SK-N-SH (cell line): ENCODE measurements at regions not wholly inside any gene's neighbourhood (a gene's known extent, or its start where the extent isn't known, plus 50 kb on each side); places are given as distances from the start of the nearest gene placed in this dataset.

Source experiments
- CTCF ChIA-PET: fragments of 300-600, 350-600 bp; formaldehyde crosslinking; extraction: SDS; loops from one replicate; lab custom pipeline; 2021; lab: Yijun Ruan, JAX
- POLR2A ChIA-PET: fragments of 350-600 bp; sonication (Branson Sonifier 250); formaldehyde crosslinking; extraction: SDS; loops from one replicate; lab custom pipeline; 2020; ENCODE audit warnings: antibody characterized with exemption, inconsistent platforms; lab: Yijun Ruan, JAX
- DNase-seq: peaks from one replicate; pipeline ENCODE4 v3.0.0; 2012
- H2AFZ ChIP-seq: fragments of 200-600 bp; sonication (generic); 2 replicates; pipeline ENCODE4 v1.8.1; 2016; ENCODE audit warnings: antibody characterized with exemption, mild to moderate bottlenecking, low read depth
- H3F3A ChIP-seq: fragments of 200-600 bp; sonication (generic); replicated peaks from 2 replicates; pipeline ENCODE3; 2016; ENCODE audit warnings: antibody characterized with exemption, mild to moderate bottlenecking; ENCODE audit not compliant: insufficient read depth
- H3K27ac ChIP-seq, 2 experiments: fragments of 200-500 bp in 1 of 2; fragments of 200-600 bp in 1 of 2; sonication (Bioruptor generic) in 1 of 2; sonication (generic), shearing (Covaris generic) in 1 of 2; 2 replicates each; pipeline versions ENCODE4 v1.5.1 to v1.6.1; 2014 to 2016; ENCODE audit warnings: low read depth in 2 of 2, inconsistent platforms in 1 of 2, low read length in 1 of 2, mild to moderate bottlenecking in 1 of 2, mixed read lengths in 1 of 2
- H3K27me3 ChIP-seq: fragments of 200-600 bp; sonication (generic), shearing (Covaris generic); 2 replicates; pipeline ENCODE4 v1.6.1; 2016; ENCODE audit warnings: mixed run types; ENCODE audit not compliant: insufficient read depth
- H3K36me3 ChIP-seq, 2 experiments: fragments of 200-500 bp in 1 of 2; fragments of 200-600 bp in 1 of 2; sonication (Bioruptor generic) in 1 of 2; sonication (generic) in 1 of 2; replicated peaks in 1 of 2; 2 replicates each; pipeline versions ENCODE3 to v1.5.1; 2014 to 2016; ENCODE audit warnings: low read length in 1 of 2, mild to moderate bottlenecking in 1 of 2; ENCODE audit not compliant: insufficient read depth in 2 of 2, control insufficient read depth in 1 of 2
- H3K4me1 ChIP-seq, 2 experiments: fragments of 200-500 bp in 1 of 2; fragments of 200-600 bp in 1 of 2; sonication (Bioruptor generic) in 1 of 2; sonication (generic), shearing (Covaris generic) in 1 of 2; 2 replicates each; pipeline versions ENCODE4 v1.5.1 to v1.6.1; 2014 to 2016; ENCODE audit warnings: low read depth in 1 of 2, low read length in 1 of 2, mixed run types in 1 of 2; ENCODE audit not compliant: insufficient read depth in 2 of 2, control insufficient read depth in 1 of 2
- H3K4me2 ChIP-seq: fragments of 200-600 bp; sonication (generic), shearing (Covaris generic); 2 replicates; pipeline ENCODE4 v1.6.1; 2017; ENCODE audit warnings: mixed run types
- H3K4me3 ChIP-seq, 2 experiments: fragments of 200-500 bp in 1 of 2; fragments of 200-600 bp in 1 of 2; sonication (Bioruptor generic) in 1 of 2; sonication (generic), shearing (Covaris generic) in 1 of 2; 2 replicates each; pipeline versions ENCODE4 v1.5.1 to v1.8.1; 2014 to 2016; ENCODE audit warnings: low read depth in 2 of 2, inconsistent platforms in 1 of 2, low read length in 1 of 2, mild to moderate bottlenecking in 1 of 2, mixed read lengths in 1 of 2, moderate library complexity in 1 of 2
- H3K79me2 ChIP-seq: fragments of 200-600 bp; sonication (generic); 2 replicates; pipeline ENCODE4 v1.8.1; 2017; ENCODE audit warnings: mild to moderate bottlenecking; ENCODE audit not compliant: insufficient read depth
- H3K9ac ChIP-seq: fragments of 200-600 bp; sonication (generic); 2 replicates; pipeline ENCODE4 v1.6.1; 2017; ENCODE audit warnings: mixed run types
- H3K9me2 ChIP-seq: fragments of 200-600 bp; sonication (generic); 2 replicates; pipeline ENCODE4 v1.6.1; 2017; ENCODE audit warnings: mixed run types
- H3K9me3 ChIP-seq: fragments of 200-600 bp; sonication (generic); 2 replicates; pipeline ENCODE4 v1.6.1; 2017; ENCODE audit warnings: mixed run types, mild to moderate bottlenecking, moderate library complexity
- H4K20me1 ChIP-seq: fragments of 200-600 bp; sonication (generic); 2 replicates; pipeline ENCODE4 v1.6.1; 2017; ENCODE audit warnings: mild to moderate bottlenecking, mixed run types; ENCODE audit not compliant: insufficient read depth
- CHD2 ChIP-seq: fragments of 150-350 bp; IDR thresholded peaks from 2 replicates; pipeline ENCODE4 v1.6.1; 2018; ENCODE audit warnings: low read length; ENCODE audit not compliant: partially characterized antibody
- EP300 ChIP-seq, 2 experiments: IDR thresholded peaks; 2 replicates each; pipeline versions ENCODE4 v1.4.0 to v1.6.1; 2012; ENCODE audit warnings: borderline replicate concordance in 1 of 2, low read depth in 1 of 2, low read length in 1 of 2
- FOSL2 ChIP-seq: IDR thresholded peaks from 2 replicates; pipeline ENCODE4 v1.4.0; 2012; ENCODE audit warnings: low read depth, mild to moderate bottlenecking, moderate library complexity, borderline replicate concordance
- FOXJ3 ChIP-seq: sonication (generic); formaldehyde crosslinking; IDR thresholded peaks from 2 replicates; pipeline ENCODE4 v1.5.1; 2020; ENCODE audit warnings: mild to moderate bottlenecking, missing genetic modification reagents
- FOXM1 ChIP-seq: IDR thresholded peaks from 2 replicates; pipeline ENCODE4 v1.4.0; 2012; ENCODE audit warnings: low read depth, mild to moderate bottlenecking
- GABPA ChIP-seq: IDR thresholded peaks from 2 replicates; pipeline ENCODE4 v1.4.0; 2012; ENCODE audit warnings: low read depth, mild to moderate bottlenecking
- GATA2 ChIP-seq: sonication (generic); formaldehyde crosslinking; IDR thresholded peaks from 2 replicates; pipeline ENCODE4 v1.5.0; 2020; ENCODE audit warnings: mild to moderate bottlenecking, missing genetic modification reagents
- MXI1 ChIP-seq: IDR thresholded peaks from 2 replicates; pipeline ENCODE4 v1.6.1; 2012; ENCODE audit warnings: mild to moderate bottlenecking, low read depth, low read length, improper control_type of control experiment
- NFIC ChIP-seq: IDR thresholded peaks from 2 replicates; pipeline ENCODE4 v1.4.0; 2012; ENCODE audit warnings: borderline replicate concordance
- POLR2AphosphoS5 ChIP-seq: IDR thresholded peaks from 2 replicates; pipeline ENCODE4 v1.6.1; 2012; ENCODE audit warnings: low read depth, low read length
- RCOR1 ChIP-seq: fragments of 150-350 bp; IDR thresholded peaks from 2 replicates; pipeline ENCODE4 v1.6.1; 2017; ENCODE audit warnings: antibody characterized with exemption, low read length
- RFX5 ChIP-seq: IDR thresholded peaks from 2 replicates; pipeline ENCODE4 v1.6.1; 2012; ENCODE audit warnings: mild to moderate bottlenecking, improper control_type of control experiment, low read length
- RXRA ChIP-seq: IDR thresholded peaks from 2 replicates; pipeline ENCODE4 v1.4.0; 2012; ENCODE audit warnings: low read depth, mild to moderate bottlenecking, borderline replicate concordance
- SIN3A ChIP-seq: IDR thresholded peaks from 2 replicates; pipeline ENCODE4 v1.6.1; 2012; ENCODE audit warnings: low read depth, mild to moderate bottlenecking, low read length, moderate library complexity, borderline replicate concordance
- TEAD4 ChIP-seq: IDR thresholded peaks from 2 replicates; pipeline ENCODE4 v1.4.0; 2012; ENCODE audit warnings: mild to moderate bottlenecking, borderline replicate concordance; ENCODE audit not compliant: insufficient read depth
- YY1 ChIP-seq: IDR thresholded peaks from 2 replicates; pipeline ENCODE4 v1.4.0; 2012; ENCODE audit warnings: low read depth, mild to moderate bottlenecking
- WGBS: methylation state at CpG from one replicate; pipeline ENCODE4 v1.1.6; 2017; ENCODE audit warnings: low lambda C conversion rate; 5-methylcytosine and 5-hydroxymethylcytosine counted together
- TF ChIP-seq, protein P1 (sequence below): IDR thresholded peaks from 2 replicates; pipeline ENCODE4 v1.4.0; 2012; ENCODE audit warnings: low read depth, borderline replicate concordance
- TF ChIP-seq, protein P2 (sequence below): IDR thresholded peaks from 2 replicates; pipeline ENCODE4 v1.4.0; 2012; ENCODE audit warnings: low read depth

DNA sequence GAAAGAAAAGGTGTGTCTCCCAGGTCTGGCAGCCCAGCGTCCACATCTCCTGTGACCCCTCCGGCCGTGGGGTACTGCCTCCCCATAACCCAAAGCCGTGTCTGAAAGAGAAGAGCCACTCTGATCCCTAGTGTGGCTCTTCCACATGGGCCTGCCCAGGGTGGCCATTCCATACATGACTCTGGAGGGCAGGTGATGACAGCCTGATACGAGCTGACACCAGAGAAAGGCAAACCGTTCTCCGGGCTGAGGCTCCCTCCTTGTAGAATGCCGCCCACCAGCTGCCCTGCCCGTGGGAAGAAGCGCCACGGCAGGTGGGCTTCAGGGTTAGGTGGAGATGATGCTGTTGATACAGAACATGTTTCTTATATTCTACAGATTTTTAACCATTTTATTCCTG lies 451.6 kb upstream of the SALL3 start:
- ChIA-PET POLR2A (no interaction called here), CTCF (interaction anchor here (0.6 kb wide), 1 partner anchor 489 kb away, joined by 3 read pairs; no protein-coding TSS in a partner anchor)
- Histone ChIP-seq H3K9ac (no peak overlapping the region), H4K20me1 (no peaks in the 10 kb centered on the region), H3F3A (no peaks in the 10 kb centered on the region), H3K4me1 (no peaks in the 10 kb centered on the region), H3K36me3 (no peaks in the 10 kb centered on the region), H3K79me2 (no peaks in the 10 kb centered on the region), H3K9me3 (no peaks in the 10 kb centered on the region), H3K27me3 (peaks cover 18% of the 10 kb centered on the region), H2AFZ (no peak overlapping the region), H3K4me3 (no peak overlapping the region), H3K27ac (no peak overlapping the region), H3K9me2 (no peaks in the 10 kb centered on the region), H3K4me2 (no peak overlapping the region)
- no peak for DNase-seq
- 3% methylated on average over 11 of the region's 11 CpGs for WGBS
- TF ChIP-seq CHD2 (no peak), MXI1 (no peak), GATA2 (no peak), FOXJ3 (CRISPR knock-in tag) (no peak), NFIC (no peak), TEAD4 (no peak), RXRA (no peak), RFX5 (no peak), YY1 (no peak), FOSL2 (no peak), GABPA (no peak), SIN3A (no peak), EP300 (IDR thresholded peaks at IDR 0.05; ENCODE audit: borderline replicate concordance in 1 of 2, low read depth in 1 of 2, low read length in 1 of 2) (no peak), RCOR1 (no peak), FOXM1 (no peak), POLR2AphosphoS5 (no peak)
- TF ChIP-seq, protein P1, sequence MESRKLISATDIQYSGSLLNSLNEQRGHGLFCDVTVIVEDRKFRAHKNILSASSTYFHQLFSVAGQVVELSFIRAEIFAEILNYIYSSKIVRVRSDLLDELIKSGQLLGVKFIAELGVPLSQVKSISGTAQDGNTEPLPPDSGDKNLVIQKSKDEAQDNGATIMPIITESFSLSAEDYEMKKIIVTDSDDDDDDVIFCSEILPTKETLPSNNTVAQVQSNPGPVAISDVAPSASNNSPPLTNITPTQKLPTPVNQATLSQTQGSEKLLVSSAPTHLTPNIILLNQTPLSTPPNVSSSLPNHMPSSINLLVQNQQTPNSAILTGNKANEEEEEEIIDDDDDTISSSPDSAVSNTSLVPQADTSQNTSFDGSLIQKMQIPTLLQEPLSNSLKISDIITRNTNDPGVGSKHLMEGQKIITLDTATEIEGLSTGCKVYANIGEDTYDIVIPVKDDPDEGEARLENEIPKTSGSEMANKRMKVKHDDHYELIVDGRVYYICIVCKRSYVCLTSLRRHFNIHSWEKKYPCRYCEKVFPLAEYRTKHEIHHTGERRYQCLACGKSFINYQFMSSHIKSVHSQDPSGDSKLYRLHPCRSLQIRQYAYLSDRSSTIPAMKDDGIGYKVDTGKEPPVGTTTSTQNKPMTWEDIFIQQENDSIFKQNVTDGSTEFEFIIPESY: no peak
- TF ChIP-seq, protein P2, sequence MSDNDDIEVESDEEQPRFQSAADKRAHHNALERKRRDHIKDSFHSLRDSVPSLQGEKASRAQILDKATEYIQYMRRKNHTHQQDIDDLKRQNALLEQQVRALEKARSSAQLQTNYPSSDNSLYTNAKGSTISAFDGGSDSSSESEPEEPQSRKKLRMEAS: no peak
